ENCODE measurements at regions not wholly inside any gene's neighbourhood (a gene's known extent, or its start where the extent isn't known, plus 50 kb on each side); places are given as distances from the start of the nearest gene placed in this dataset.

- no peak overlapping the region for H3K27ac ChIP-seq
- TF ChIP-seq ZFX (IDR thresholded peaks at IDR 0.05): no peak
Measured at GRCh38 chr1:185668013-185668412, 66.2 kb upstream of the HMCN1 start.

GRCh38 chr1:185666582-185666981 lies 67.6 kb upstream of the HMCN1 start:
- no peak for TF ChIP-seq ZFX (IDR thresholded peaks at IDR 0.05)
- TF ChIP-seq CTCF (conservative IDR thresholded peaks at IDR 0.05): no peak
- H3K27ac ChIP-seq: no peak overlapping the region

- TF ChIP-seq CTCF (conservative IDR thresholded peaks at IDR 0.05) (no peak), ZFX (IDR thresholded peaks at IDR 0.05) (no peak)
- H3K27ac ChIP-seq: no peak overlapping the region
Measured at GRCh38 chr1:185663771-185664296, 70.4 kb upstream of the HMCN1 start.

GRCh38 chr1:185663332-185663731 lies 70.9 kb upstream of the HMCN1 start:
- no peak for TF ChIP-seq CTCF (conservative IDR thresholded peaks at IDR 0.05)
- no peak for TF ChIP-seq ZFX (IDR thresholded peaks at IDR 0.05)
- H3K27ac ChIP-seq: no peak overlapping the region

- TF ChIP-seq CTCF (conservative IDR thresholded peaks at IDR 0.05) (no peak), ZFX (IDR thresholded peaks at IDR 0.05) (no peak)
- H3K27ac ChIP-seq: no peak overlapping the region
Measured at GRCh38 chr1:185661971-185662370, 72.2 kb upstream of the HMCN1 start.

GRCh38 chr1:185656663-185657062 lies 77.5 kb upstream of the HMCN1 start:
- no peak for TF ChIP-seq ZFX (IDR thresholded peaks at IDR 0.05)
- no peak; the same call in 1 of the 2 replicates for TF ChIP-seq CTCF (conservative IDR thresholded peaks at IDR 0.05)
- H3K27ac ChIP-seq: no peak overlapping the region

- TF ChIP-seq CTCF (conservative IDR thresholded peaks at IDR 0.05): no peak
- no peak for TF ChIP-seq ZFX (IDR thresholded peaks at IDR 0.05)
Measured at GRCh38 chr1:185654952-185655314, 79.3 kb upstream of the HMCN1 start.

GRCh38 chr1:185654199-185654951 lies 79.8 kb upstream of the HMCN1 start:
- no peak for TF ChIP-seq CTCF (conservative IDR thresholded peaks at IDR 0.05)
- no peak for TF ChIP-seq ZFX (IDR thresholded peaks at IDR 0.05)
- no peak overlapping the region for H3K27ac ChIP-seq

More at GRCh38 chr1:185654952-185655314, 79.3 kb upstream of the HMCN1 start:
- H3K27ac ChIP-seq: no peak overlapping the region

Data from C4-2B (cell line).